NCI-H146 (cell line): ENCODE measurements at regions not wholly inside any gene's neighbourhood (a gene's known extent, or its start where the extent isn't known, plus 50 kb on each side); places are given as distances from the start of the nearest gene placed in this dataset.
"Not testable (repeated sequence)": the region's sequence is repeated elsewhere in the genome, so short reads cannot be mapped to it uniquely, and the experiment has no call there.

Experiments used
- DNase-seq: peaks from one replicate; lab custom pipeline; 2025; lab: John Stamatoyannopoulos, UW

- DNase-seq: not testable (repeated sequence)
These were observed 252.2 kb downstream of the TP53TG3F start for GRCh38 chr16:33711616-33712015.

- DNase-seq: not testable (repeated sequence)
These were observed 252.9 kb downstream of the TP53TG3F start for GRCh38 chr16:33712308-33712707.

- not testable (repeated sequence) for DNase-seq
These were observed 253.7 kb downstream of the TP53TG3F start for GRCh38 chr16:33712851-33713709.

- not testable (repeated sequence) for DNase-seq
These were observed 254.5 kb downstream of the TP53TG3F start for GRCh38 chr16:33713710-33714538.

- DNase-seq: not testable (repeated sequence)
These were observed 271.8 kb downstream of the TP53TG3F start for GRCh38 chr16:33731167-33731566.

- DNase-seq: not testable (repeated sequence)
These were observed 275.2 kb downstream of the TP53TG3F start for GRCh38 chr16:33734650-33735049.

GRCh38 chr16:33766869-33767765 is 307.7 kb downstream of the TP53TG3F start:
- not testable (repeated sequence) for DNase-seq

- DNase-seq: not testable (repeated sequence)
These were observed 309.3 kb downstream of the TP53TG3F start for GRCh38 chr16:33768710-33769109.

GRCh38 chr16:33769180-33769846 is 309.9 kb downstream of the TP53TG3F start:
- not testable (repeated sequence) for DNase-seq

GRCh38 chr16:33770478-33770877 is 311.1 kb downstream of the TP53TG3F start:
- DNase-seq: not testable (repeated sequence)

GRCh38 chr16:33771211-33771610 is 311.8 kb downstream of the TP53TG3F start:
- DNase-seq: not testable (repeated sequence)

GRCh38 chr16:33773966-33774365 is 314.6 kb downstream of the TP53TG3F start:
- DNase-seq: not testable (repeated sequence)

- not testable (repeated sequence) for DNase-seq
These were observed 315.3 kb downstream of the TP53TG3F start for GRCh38 chr16:33774724-33775123.

- DNase-seq: not testable (repeated sequence)
These were observed 357.0 kb downstream of the TP53TG3F start for GRCh38 chr16:33816328-33816944.

- DNase-seq: not testable (repeated sequence)
These were observed 365.3 kb downstream of the TP53TG3F start for GRCh38 chr16:33824736-33825135.

GRCh38 chr16:33827522-33827921 is 368.1 kb downstream of the TP53TG3F start:
- not testable (repeated sequence) for DNase-seq

GRCh38 chr16:33839157-33839556 is 379.7 kb downstream of the TP53TG3F start:
- not testable (repeated sequence) for DNase-seq

GRCh38 chr16:33844533-33844932 is 385.1 kb downstream of the TP53TG3F start:
- peak; percentile 47 for DNase-seq
